GM18519 (cell line): ENCODE measurements at regions not wholly inside any gene's neighbourhood (a gene's known extent, or its start where the extent isn't known, plus 50 kb on each side); places are given as distances from the start of the nearest gene placed in this dataset.
"Not testable (repeated sequence)": the region's sequence is repeated elsewhere in the genome, so short reads cannot be mapped to it uniquely, and the experiment has no call there.

Experiments used
- ATAC-seq: cut with Tn5 transposase; IDR thresholded peaks from one replicate; pipeline ENCODE4 v1.9.1; 2021; ENCODE audit warnings: mild to moderate bottlenecking, moderate library complexity; ENCODE audit not compliant: unreplicated experiment, low FRiP score

GRCh38 chr5:135163391-135163790 is 129.4 kb upstream of the PITX1 start:
- ATAC-seq, result no peak

GRCh38 chr5:135162661-135163265 is 128.7 kb upstream of the PITX1 start:
- ATAC-seq, result no peak

GRCh38 chr5:135161221-135161620 is 127.2 kb upstream of the PITX1 start:
- ATAC-seq, result no peak

GRCh38 chr5:135160036-135160675 is 126.1 kb upstream of the PITX1 start:
- no peak for ATAC-seq

- ATAC-seq, result no peak
Observed at GRCh38 chr5:135159626-135160025, 125.6 kb upstream of the PITX1 start.

GRCh38 chr5:135158982-135159381 is 125.0 kb upstream of the PITX1 start:
- ATAC-seq, result no peak

- no peak for ATAC-seq
Observed at GRCh38 chr5:135158314-135158697, 124.3 kb upstream of the PITX1 start.

- ATAC-seq, result no peak
Observed at GRCh38 chr5:135157421-135158313, 123.6 kb upstream of the PITX1 start.

- no peak for ATAC-seq
Observed at GRCh38 chr5:135156715-135157404, 122.8 kb upstream of the PITX1 start.

GRCh38 chr5:135156337-135156714 is 122.3 kb upstream of the PITX1 start:
- no peak for ATAC-seq

- ATAC-seq, result no peak
Observed at GRCh38 chr5:135155616-135156214, 121.7 kb upstream of the PITX1 start.

- ATAC-seq, result no peak
Observed at GRCh38 chr5:135154961-135155360, 120.9 kb upstream of the PITX1 start.

- ATAC-seq, result no peak
Observed at GRCh38 chr5:135154197-135154596, 120.2 kb upstream of the PITX1 start.

GRCh38 chr5:135153661-135154060 is 119.6 kb upstream of the PITX1 start:
- no peak for ATAC-seq

GRCh38 chr5:135153259-135153658 is 119.2 kb upstream of the PITX1 start:
- ATAC-seq, result no peak

GRCh38 chr5:135151660-135152059 is 117.6 kb upstream of the PITX1 start:
- ATAC-seq, result not testable (repeated sequence)

GRCh38 chr5:135151256-135151655 is 117.2 kb upstream of the PITX1 start:
- ATAC-seq, result no peak

GRCh38 chr5:135150767-135151166 is 116.7 kb upstream of the PITX1 start:
- no peak for ATAC-seq

- no peak for ATAC-seq
Observed at GRCh38 chr5:135149956-135150723, 116.1 kb upstream of the PITX1 start.
